ENCODE measurements at regions not wholly inside any gene's neighbourhood (a gene's known extent, or its start where the extent isn't known, plus 50 kb on each side); places are given as distances from the start of the nearest gene placed in this dataset.

GRCh38 chr17:79339321-79339720 lies 264.7 kb downstream of the ENGASE start:
- TF ChIP-seq CTCF (IDR thresholded peaks at IDR 0.05): no peak
- no peak for TF ChIP-seq POLR2A (IDR thresholded peaks at IDR 0.05)
